WERI-Rb-1 (cell line): ENCODE measurements at regions not wholly inside any gene's neighbourhood (a gene's known extent, or its start where the extent isn't known, plus 50 kb on each side); places are given as distances from the start of the nearest gene placed in this dataset.

Experiments
- DNase-seq: peaks from one replicate; pipeline ENCODE4 v3.0.0-alpha.2; 2020
- H3K27ac ChIP-seq: fragments of 250-450 bp; sonication (Bioruptor Pico); 2 replicates; pipeline ENCODE4 v1.5.1; 2020; ENCODE audit warnings: mild to moderate bottlenecking, moderate library complexity
- H3K27me3 ChIP-seq: fragments of 250-450 bp; sonication (Bioruptor Pico); 2 replicates; pipeline ENCODE4 v1.5.1; 2021; ENCODE audit warnings: mild to moderate bottlenecking, low read depth, moderate library complexity; ENCODE audit not compliant: insufficient read depth, severe bottlenecking
- H3K36me3 ChIP-seq: fragments of 250-450 bp; sonication (Bioruptor Pico); 2 replicates; pipeline ENCODE4 v1.5.1; 2020; ENCODE audit warnings: mild to moderate bottlenecking, moderate library complexity
- H3K4me3 ChIP-seq: 2 replicates; pipeline ENCODE4 v1.5.1; 2011; ENCODE audit warnings: low read depth, mild to moderate bottlenecking, control low read depth, low read length
- H3K9me3 ChIP-seq: fragments of 250-450 bp; sonication (Bioruptor Pico); 2 replicates; pipeline ENCODE4 v1.5.1; 2021; ENCODE audit warnings: mild to moderate bottlenecking, moderate library complexity; ENCODE audit not compliant: severe bottlenecking
- TF ChIP-seq, protein P1 (sequence below): IDR thresholded peaks from 2 replicates; pipeline ENCODE4 v1.5.1; 2011; ENCODE audit warnings: low read depth, mild to moderate bottlenecking, control low read depth, inconsistent platforms, low read length

DNA sequence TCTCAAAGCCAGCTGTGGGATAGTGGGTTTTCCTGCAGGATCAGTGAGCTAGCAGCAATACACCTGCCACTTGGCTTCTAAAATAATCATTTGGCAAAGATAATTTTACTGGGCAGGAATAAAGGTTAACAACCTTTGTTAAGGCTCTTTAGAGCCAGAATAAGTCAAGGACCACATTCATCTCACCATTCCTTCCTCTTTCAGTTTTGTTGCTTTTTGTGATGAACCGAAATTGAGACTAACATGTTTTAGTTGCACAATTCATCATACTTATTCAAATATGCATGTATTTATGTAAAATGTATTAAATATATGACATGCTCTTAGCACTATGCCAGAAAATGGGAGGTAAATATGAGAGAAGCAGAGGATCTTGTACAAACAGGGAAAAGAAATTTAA, 824.4 kb upstream of the TYRP1 start:
- Histone ChIP-seq H3K4me3 (no peak overlapping the region), H3K9me3 (no peaks in the 10 kb centered on the region), H3K27me3 (no peaks in the 10 kb centered on the region), H3K27ac (no peak overlapping the region), H3K36me3 (no peaks in the 10 kb centered on the region)
- TF ChIP-seq, protein P1, sequence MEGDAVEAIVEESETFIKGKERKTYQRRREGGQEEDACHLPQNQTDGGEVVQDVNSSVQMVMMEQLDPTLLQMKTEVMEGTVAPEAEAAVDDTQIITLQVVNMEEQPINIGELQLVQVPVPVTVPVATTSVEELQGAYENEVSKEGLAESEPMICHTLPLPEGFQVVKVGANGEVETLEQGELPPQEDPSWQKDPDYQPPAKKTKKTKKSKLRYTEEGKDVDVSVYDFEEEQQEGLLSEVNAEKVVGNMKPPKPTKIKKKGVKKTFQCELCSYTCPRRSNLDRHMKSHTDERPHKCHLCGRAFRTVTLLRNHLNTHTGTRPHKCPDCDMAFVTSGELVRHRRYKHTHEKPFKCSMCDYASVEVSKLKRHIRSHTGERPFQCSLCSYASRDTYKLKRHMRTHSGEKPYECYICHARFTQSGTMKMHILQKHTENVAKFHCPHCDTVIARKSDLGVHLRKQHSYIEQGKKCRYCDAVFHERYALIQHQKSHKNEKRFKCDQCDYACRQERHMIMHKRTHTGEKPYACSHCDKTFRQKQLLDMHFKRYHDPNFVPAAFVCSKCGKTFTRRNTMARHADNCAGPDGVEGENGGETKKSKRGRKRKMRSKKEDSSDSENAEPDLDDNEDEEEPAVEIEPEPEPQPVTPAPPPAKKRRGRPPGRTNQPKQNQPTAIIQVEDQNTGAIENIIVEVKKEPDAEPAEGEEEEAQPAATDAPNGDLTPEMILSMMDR: no peak
- DNase-seq: no peak

GRCh38 chr9:11871852-11872251, 821.3 kb upstream of the TYRP1 start:
- TF ChIP-seq, protein P1: no peak
- no peaks in the 10 kb centered on the region for H3K9me3 ChIP-seq
- H3K36me3 ChIP-seq: no peaks in the 10 kb centered on the region
- no peak overlapping the region for H3K4me3 ChIP-seq
- no peaks in the 10 kb centered on the region for H3K27me3 ChIP-seq
- H3K27ac ChIP-seq: no peak overlapping the region
- no peak for DNase-seq

DNA sequence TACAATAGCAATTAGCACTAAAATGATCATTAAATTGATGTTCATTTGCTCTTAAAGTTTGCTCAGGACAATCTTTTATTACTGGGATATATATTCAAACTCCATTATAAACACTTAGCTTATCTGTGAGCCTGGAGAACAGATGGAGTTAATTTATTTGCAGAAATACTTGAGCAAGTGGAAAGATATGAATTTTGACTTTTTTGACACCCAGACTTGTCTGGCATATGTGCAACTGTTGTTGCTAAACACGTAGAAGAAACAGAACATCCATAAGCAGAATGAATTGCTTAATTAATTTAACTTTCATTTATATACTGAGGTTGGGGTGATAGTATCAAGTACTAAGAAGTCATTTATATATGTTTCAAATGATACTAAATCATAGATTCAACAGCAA, 820.7 kb upstream of the TYRP1 start:
- H3K27me3 ChIP-seq: no peaks in the 10 kb centered on the region
- H3K36me3 ChIP-seq: no peaks in the 10 kb centered on the region
- DNase-seq: no peak
- TF ChIP-seq, protein P1: no peak
- H3K9me3 ChIP-seq: no peaks in the 10 kb centered on the region
- no peak overlapping the region for H3K4me3 ChIP-seq
- no peak overlapping the region for H3K27ac ChIP-seq

DNA sequence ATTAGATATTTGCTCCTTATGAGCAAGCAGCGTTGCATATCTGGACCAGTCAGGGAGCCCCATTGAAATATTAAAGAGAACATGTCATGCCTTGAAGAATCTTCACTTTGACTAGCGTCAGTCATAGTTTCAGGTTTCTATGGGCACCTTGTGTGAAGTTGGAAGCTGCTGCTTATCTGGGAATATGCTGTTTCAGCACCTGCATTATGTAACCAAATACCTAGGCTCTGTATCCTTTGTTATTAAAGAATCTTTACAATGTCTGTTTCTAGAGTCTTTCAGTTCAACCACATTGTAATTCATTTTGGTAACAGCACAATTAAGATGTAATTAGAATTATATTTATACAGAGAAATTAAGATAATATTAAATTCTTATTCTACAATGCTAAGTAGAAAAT, 818.8 kb upstream of the TYRP1 start:
- TF ChIP-seq, protein P1: no peak
- no peaks in the 10 kb centered on the region for H3K36me3 ChIP-seq
- H3K27ac ChIP-seq: no peak overlapping the region
- no peaks in the 10 kb centered on the region for H3K27me3 ChIP-seq
- H3K4me3 ChIP-seq: no peak overlapping the region
- H3K9me3 ChIP-seq: no peaks in the 10 kb centered on the region
- DNase-seq: no peak

DNA sequence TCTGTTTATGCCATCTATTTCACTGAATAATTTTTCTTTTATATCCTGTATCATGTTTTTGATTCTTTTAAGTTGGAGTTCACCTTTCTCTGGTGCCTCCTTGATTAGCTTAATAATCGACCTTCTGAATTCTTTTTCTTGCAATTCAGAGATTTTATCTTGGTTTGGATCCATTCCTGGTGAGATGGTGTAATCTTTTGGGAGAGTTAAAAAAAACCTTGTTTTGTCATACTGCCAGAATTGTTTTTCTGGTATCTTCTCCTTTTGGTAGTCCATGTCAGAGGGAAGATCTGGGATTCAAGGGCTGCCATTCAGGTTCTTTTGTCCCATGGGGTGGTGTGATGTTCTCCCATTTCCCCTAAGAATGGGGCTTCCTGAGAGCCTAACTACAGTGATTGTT, 800.8 kb upstream of the TYRP1 start:
- H3K9me3 ChIP-seq: no peaks in the 10 kb centered on the region
- H3K36me3 ChIP-seq: no peaks in the 10 kb centered on the region
- DNase-seq: no peak
- no peaks in the 10 kb centered on the region for H3K27me3 ChIP-seq
- no peak overlapping the region for H3K27ac ChIP-seq
- TF ChIP-seq, protein P1: no peak
- H3K4me3 ChIP-seq: no peak overlapping the region

GRCh38 chr9:11893331-11893730, 799.9 kb upstream of the TYRP1 start:
- Histone ChIP-seq H3K9me3 (no peaks in the 10 kb centered on the region), H3K4me3 (no peak overlapping the region), H3K27ac (no peak overlapping the region), H3K27me3 (no peaks in the 10 kb centered on the region), H3K36me3 (no peaks in the 10 kb centered on the region)
- TF ChIP-seq, protein P1: no peak
- no peak for DNase-seq
